ENCODE measurements at regions not wholly inside any gene's neighbourhood (a gene's known extent, or its start where the extent isn't known, plus 50 kb on each side); places are given as distances from the start of the nearest gene placed in this dataset.

DNA sequence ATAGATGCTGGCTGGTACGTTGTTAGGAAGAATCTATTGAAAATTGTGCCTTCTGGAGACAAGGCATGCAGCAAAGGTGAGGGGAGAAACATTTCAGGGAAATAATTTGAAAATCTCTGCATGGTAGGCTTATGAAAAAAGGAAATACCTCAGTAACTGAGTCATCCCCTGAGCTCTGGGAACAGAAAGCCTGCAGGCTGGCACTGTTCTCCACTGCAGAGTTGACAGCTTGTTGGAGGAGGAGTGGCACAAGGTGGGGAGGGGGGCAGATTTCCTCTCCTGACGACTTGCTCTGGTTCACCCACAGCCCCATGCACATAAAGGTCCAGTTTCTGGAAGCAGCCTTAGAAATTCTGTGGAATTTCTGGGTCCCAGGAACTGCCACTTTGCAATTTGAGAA, 179.4 kb downstream of the ABHD5 start:
- H3K27ac Mint-ChIP-seq (ENCODE audit: unreplicated experiment) = no peak overlapping the region
- DNase-seq = peak; percentile 38
- no peaks in the 10 kb centered on the region for H3K36me3 Mint-ChIP-seq (ENCODE audit: insufficient read depth, unreplicated experiment)
- TF ChIP-seq, protein P1, sequence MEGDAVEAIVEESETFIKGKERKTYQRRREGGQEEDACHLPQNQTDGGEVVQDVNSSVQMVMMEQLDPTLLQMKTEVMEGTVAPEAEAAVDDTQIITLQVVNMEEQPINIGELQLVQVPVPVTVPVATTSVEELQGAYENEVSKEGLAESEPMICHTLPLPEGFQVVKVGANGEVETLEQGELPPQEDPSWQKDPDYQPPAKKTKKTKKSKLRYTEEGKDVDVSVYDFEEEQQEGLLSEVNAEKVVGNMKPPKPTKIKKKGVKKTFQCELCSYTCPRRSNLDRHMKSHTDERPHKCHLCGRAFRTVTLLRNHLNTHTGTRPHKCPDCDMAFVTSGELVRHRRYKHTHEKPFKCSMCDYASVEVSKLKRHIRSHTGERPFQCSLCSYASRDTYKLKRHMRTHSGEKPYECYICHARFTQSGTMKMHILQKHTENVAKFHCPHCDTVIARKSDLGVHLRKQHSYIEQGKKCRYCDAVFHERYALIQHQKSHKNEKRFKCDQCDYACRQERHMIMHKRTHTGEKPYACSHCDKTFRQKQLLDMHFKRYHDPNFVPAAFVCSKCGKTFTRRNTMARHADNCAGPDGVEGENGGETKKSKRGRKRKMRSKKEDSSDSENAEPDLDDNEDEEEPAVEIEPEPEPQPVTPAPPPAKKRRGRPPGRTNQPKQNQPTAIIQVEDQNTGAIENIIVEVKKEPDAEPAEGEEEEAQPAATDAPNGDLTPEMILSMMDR (IDR thresholded peaks at IDR 0.05; ENCODE audit: unreplicated experiment) = no peak
- no TSS peak for BruUV-seq (replicated peaks)
- peaks cover 59% of the 10 kb centered on the region for H3K4me1 Mint-ChIP-seq (ENCODE audit: low read depth, unreplicated experiment)
- no peak overlapping the region for H3K4me3 Mint-ChIP-seq (ENCODE audit: low read depth, unreplicated experiment)
- peaks cover 2% of the 10 kb centered on the region for H3K9me3 Mint-ChIP-seq (ENCODE audit: low read depth, unreplicated experiment)
- CTCF ChIA-PET = interaction anchor here (0.6 to 2.1 kb wide), 3 partner anchors 14 to 375 kb away, joined by 3 to 12 read pairs (median 5); no protein-coding TSS in a partner anchor
- H3K27me3 Mint-ChIP-seq (ENCODE audit: unreplicated experiment) = no peaks in the 10 kb centered on the region
- intact Hi-C loops (cut with micrococcal nuclease; ENCODE audit: unreplicated experiment) = no loop called here

GRCh38 chr3:43870844-43871626, 180.3 kb downstream of the ABHD5 start:
- Mint-ChIP-seq H3K27ac (ENCODE audit: unreplicated experiment) (no peak overlapping the region), H3K36me3 (ENCODE audit: insufficient read depth, unreplicated experiment) (no peaks in the 10 kb centered on the region), H3K4me3 (ENCODE audit: low read depth, unreplicated experiment) (no peak overlapping the region), H3K9me3 (ENCODE audit: low read depth, unreplicated experiment) (peaks cover 2% of the 10 kb centered on the region), H3K4me1 (ENCODE audit: low read depth, unreplicated experiment) (peaks cover 57% of the 10 kb centered on the region), H3K27me3 (ENCODE audit: unreplicated experiment) (no peaks in the 10 kb centered on the region)
- intact Hi-C loops (cut with micrococcal nuclease; ENCODE audit: unreplicated experiment) = no loop called here
- TF ChIP-seq, protein P1 (IDR thresholded peaks at IDR 0.05; ENCODE audit: unreplicated experiment) = no peak
- DNase-seq = no peak
- CTCF ChIA-PET = interaction anchor here (2.1 kb wide), 1 partner anchor 15 kb away, joined by 12 read pairs; no protein-coding TSS in a partner anchor
- no TSS peak for BruUV-seq (replicated peaks)

DNA sequence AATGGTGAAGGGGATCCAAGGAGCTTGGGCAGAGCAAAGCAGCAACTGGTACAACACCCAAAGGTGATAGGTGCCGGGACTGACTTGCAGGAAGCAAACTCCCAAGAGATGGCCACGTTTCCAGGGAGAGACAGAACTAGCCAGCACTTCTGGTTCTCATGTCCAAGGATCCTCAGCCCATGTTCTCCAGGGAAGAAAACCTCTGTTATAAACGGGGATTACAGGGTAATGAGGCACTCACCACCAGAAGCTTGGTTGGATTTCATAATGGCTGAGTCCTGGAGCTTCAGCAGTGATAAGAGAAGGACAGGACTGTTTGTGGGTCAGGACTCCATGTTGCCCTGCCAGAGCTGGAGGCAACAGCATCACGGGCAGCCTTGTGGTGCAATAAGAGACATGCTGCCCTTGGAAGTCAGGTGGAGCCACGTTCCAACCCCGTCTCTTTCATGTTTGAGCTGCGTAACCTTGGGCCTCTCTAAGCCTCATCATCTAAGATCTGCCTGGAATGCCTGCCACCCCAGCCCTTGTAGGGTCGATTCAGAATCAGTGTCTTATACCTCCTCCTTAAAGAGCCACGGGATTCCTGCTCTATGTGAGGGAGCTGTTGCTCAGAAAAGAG, 181.0 kb downstream of the ABHD5 start:
- no peaks in the 10 kb centered on the region for H3K36me3 Mint-ChIP-seq (ENCODE audit: insufficient read depth, unreplicated experiment)
- peaks cover 2% of the 10 kb centered on the region for H3K9me3 Mint-ChIP-seq (ENCODE audit: low read depth, unreplicated experiment)
- H3K4me1 Mint-ChIP-seq (ENCODE audit: low read depth, unreplicated experiment) = peaks cover 50% of the 10 kb centered on the region
- no peak overlapping the region for H3K4me3 Mint-ChIP-seq (ENCODE audit: low read depth, unreplicated experiment)
- intact Hi-C loops (cut with micrococcal nuclease; ENCODE audit: unreplicated experiment) = no loop called here
- TF ChIP-seq, protein P1 (IDR thresholded peaks at IDR 0.05; ENCODE audit: unreplicated experiment) = no peak
- CTCF ChIA-PET = no interaction called here
- no peaks in the 10 kb centered on the region for H3K27me3 Mint-ChIP-seq (ENCODE audit: unreplicated experiment)
- DNase-seq = no peak
- no peak overlapping the region for H3K27ac Mint-ChIP-seq (ENCODE audit: unreplicated experiment)
- BruUV-seq (replicated peaks) = no TSS peak

DNA sequence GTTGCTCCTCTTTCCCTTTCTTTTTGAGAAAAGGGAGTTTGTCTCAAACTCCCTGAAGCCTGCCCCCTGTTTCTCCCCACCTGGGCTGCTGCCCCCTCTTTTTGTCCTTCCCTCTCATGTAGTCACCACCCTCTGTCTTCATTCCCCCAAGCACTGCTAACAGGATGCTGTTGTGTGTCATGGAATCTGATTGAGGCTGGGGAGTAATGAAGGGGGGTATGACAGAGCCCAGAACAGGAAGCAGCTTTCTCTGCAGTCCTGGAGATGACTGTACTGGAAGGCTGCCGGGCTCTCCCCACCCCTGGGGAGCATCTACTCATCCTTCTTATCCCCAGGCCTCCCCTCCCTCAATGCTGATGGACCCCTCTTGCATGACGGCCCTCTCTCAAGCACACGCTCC, 181.6 kb downstream of the ABHD5 start:
- no peak for DNase-seq
- peaks cover 2% of the 10 kb centered on the region for H3K9me3 Mint-ChIP-seq (ENCODE audit: low read depth, unreplicated experiment)
- intact Hi-C loops (cut with micrococcal nuclease; ENCODE audit: unreplicated experiment) = no loop called here
- CTCF ChIA-PET = no interaction called here
- H3K36me3 Mint-ChIP-seq (ENCODE audit: insufficient read depth, unreplicated experiment) = no peaks in the 10 kb centered on the region
- BruUV-seq (replicated peaks) = no TSS peak
- no peak overlapping the region for H3K4me3 Mint-ChIP-seq (ENCODE audit: low read depth, unreplicated experiment)
- no peak overlapping the region for H3K27ac Mint-ChIP-seq (ENCODE audit: unreplicated experiment)
- no peaks in the 10 kb centered on the region for H3K27me3 Mint-ChIP-seq (ENCODE audit: unreplicated experiment)
- TF ChIP-seq, protein P1 (IDR thresholded peaks at IDR 0.05; ENCODE audit: unreplicated experiment) = no peak
- H3K4me1 Mint-ChIP-seq (ENCODE audit: low read depth, unreplicated experiment) = peaks cover 45% of the 10 kb centered on the region
